ENCODE measurements at regions not wholly inside any gene's neighbourhood (a gene's known extent, or its start where the extent isn't known, plus 50 kb on each side); places are given as distances from the start of the nearest gene placed in this dataset.

DNA sequence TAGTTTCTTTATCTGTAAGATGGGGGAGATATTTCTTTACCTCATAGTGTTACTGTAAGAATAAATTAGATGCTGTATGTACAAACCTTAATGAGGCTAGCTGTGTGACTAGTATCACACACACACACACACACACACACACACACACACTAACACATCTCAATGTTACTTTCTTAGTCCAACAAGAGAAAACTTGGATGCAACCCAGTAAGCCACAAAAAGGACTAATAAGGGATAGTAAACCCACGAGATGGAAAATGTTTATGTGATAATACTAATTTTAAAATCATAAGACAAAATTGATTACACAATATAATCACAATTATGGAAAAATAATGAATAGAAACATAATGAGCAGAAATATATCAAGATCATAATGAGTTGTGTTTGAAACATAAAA is 437.7 kb upstream of the ZNF507 start:
- DNase-seq (ENCODE audit: low spot score) (no peak), ATAC-seq (no peak), FAIRE-seq (no peak)
- Histone ChIP-seq H3K27ac (ENCODE audit: extremely low read length, insufficient read depth, low read length) (no peak overlapping the region), H3K36me3 (replicated peaks in 1 of 2; ENCODE audit: control insufficient read depth in 1 of 2, insufficient read depth in 2 of 2, low read length in 2 of 2) (no peaks in the 10 kb centered on the region), H3K4me3 (replicated peaks in 1 of 3; ENCODE audit: insufficient read depth in 1 of 3, low read depth in 2 of 3, low read length in 3 of 3) (no peak overlapping the region), H2AFZ (ENCODE audit: low read length) (no peak overlapping the region), H3K9me3 (ENCODE audit: low read length) (peaks cover 72% of the 10 kb centered on the region), H4K20me1 (ENCODE audit: insufficient read depth, low read length) (no peaks in the 10 kb centered on the region), H3K79me2 (ENCODE audit: insufficient read depth, low read length) (no peaks in the 10 kb centered on the region), H3K9ac (ENCODE audit: insufficient read depth, low read depth, low read length) (no peak overlapping the region), H3K4me2 (ENCODE audit: low read depth, low read length) (no peak overlapping the region), H3K4me1 (ENCODE audit: insufficient read depth, low read length) (no peaks in the 10 kb centered on the region), H3K27me3 (ENCODE audit: control insufficient read depth in 1 of 2, insufficient read depth in 2 of 2, low read length in 2 of 2) (no peaks in the 10 kb centered on the region)
- WGBS (ENCODE audit: low lambda C conversion rate), result 0% methylated on average over 1 of the region's 1 CpG
- no TSS peak for BruUV-seq (replicated peaks)
- intact Hi-C loops (cut with micrococcal nuclease; ENCODE audit: unreplicated experiment), result no loop called here
- ChIA-PET CTCF (ENCODE audit: low intra/inter-chr PET ratio, low total read pairs) (no interaction called here), POLR2A (no interaction called here)
- TF ChIP-seq ZKSCAN8 (CRISPR knock-in tag; IDR thresholded peaks at IDR 0.05; ENCODE audit: borderline replicate concordance) (no peak), ZNF883 (CRISPR knock-in tag; IDR thresholded peaks at IDR 0.05; ENCODE audit: not compliant biosample characterization) (no peak), ZSCAN25 (CRISPR knock-in tag; IDR thresholded peaks at IDR 0.05) (no peak), SRF (IDR thresholded peaks at IDR 0.05; ENCODE audit: low read depth, low read length) (no peak), ZNF558 (CRISPR knock-in tag; IDR thresholded peaks at IDR 0.05; ENCODE audit: borderline replicate concordance) (no peak), MXI1 (IDR thresholded peaks at IDR 0.05; ENCODE audit: borderline replicate concordance, low read depth, low read length) (no peak), SMC3 (IDR thresholded peaks at IDR 0.05; ENCODE audit: low read length) (no peak)
- TF ChIP-seq, protein P1, sequence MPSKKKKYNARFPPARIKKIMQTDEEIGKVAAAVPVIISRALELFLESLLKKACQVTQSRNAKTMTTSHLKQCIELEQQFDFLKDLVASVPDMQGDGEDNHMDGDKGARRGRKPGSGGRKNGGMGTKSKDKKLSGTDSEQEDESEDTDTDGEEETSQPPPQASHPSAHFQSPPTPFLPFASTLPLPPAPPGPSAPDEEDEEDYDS (CRISPR knock-in tag; IDR thresholded peaks at IDR 0.05), result no peak
- TF ChIP-seq, protein P2, sequence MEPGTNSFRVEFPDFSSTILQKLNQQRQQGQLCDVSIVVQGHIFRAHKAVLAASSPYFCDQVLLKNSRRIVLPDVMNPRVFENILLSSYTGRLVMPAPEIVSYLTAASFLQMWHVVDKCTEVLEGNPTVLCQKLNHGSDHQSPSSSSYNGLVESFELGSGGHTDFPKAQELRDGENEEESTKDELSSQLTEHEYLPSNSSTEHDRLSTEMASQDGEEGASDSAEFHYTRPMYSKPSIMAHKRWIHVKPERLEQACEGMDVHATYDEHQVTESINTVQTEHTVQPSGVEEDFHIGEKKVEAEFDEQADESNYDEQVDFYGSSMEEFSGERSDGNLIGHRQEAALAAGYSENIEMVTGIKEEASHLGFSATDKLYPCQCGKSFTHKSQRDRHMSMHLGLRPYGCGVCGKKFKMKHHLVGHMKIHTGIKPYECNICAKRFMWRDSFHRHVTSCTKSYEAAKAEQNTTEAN (CRISPR knock-in tag; conservative IDR thresholded peaks at IDR 0.05), result no peak
- TF ChIP-seq, protein P3, sequence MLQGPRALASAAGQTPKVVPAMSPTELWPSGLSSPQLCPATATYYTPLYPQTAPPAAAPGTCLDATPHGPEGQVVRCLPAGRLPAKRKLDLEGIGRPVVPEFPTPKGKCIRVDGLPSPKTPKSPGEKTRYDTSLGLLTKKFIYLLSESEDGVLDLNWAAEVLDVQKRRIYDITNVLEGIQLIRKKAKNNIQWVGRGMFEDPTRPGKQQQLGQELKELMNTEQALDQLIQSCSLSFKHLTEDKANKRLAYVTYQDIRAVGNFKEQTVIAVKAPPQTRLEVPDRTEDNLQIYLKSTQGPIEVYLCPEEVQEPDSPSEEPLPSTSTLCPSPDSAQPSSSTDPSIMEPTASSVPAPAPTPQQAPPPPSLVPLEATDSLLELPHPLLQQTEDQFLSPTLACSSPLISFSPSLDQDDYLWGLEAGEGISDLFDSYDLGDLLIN (CRISPR knock-in tag; IDR thresholded peaks at IDR 0.05; ENCODE audit: borderline replicate concordance), result no peak
- TF ChIP-seq, protein P4, sequence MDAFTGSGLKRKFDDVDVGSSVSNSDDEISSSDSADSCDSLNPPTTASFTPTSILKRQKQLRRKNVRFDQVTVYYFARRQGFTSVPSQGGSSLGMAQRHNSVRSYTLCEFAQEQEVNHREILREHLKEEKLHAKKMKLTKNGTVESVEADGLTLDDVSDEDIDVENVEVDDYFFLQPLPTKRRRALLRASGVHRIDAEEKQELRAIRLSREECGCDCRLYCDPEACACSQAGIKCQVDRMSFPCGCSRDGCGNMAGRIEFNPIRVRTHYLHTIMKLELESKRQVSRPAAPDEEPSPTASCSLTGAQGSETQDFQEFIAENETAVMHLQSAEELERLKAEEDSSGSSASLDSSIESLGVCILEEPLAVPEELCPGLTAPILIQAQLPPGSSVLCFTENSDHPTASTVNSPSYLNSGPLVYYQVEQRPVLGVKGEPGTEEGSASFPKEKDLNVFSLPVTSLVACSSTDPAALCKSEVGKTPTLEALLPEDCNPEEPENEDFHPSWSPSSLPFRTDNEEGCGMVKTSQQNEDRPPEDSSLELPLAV (CRISPR knock-in tag; conservative IDR thresholded peaks at IDR 0.05; ENCODE audit: low read depth), result no peak
- in situ Hi-C loops (cut with HindIII; ENCODE audit: extremely low pct_ligation_motif_present, low pct_unique_long_range_greater_than_20kb), result no loop called here

All from HepG2 (cell line).